ENCODE measurements at regions not wholly inside any gene's neighbourhood (a gene's known extent, or its start where the extent isn't known, plus 50 kb on each side); places are given as distances from the start of the nearest gene placed in this dataset.
"Not testable (repeated sequence)": the region's sequence is repeated elsewhere in the genome, so short reads cannot be mapped to it uniquely, and the experiment has no call there.

GRCh38 chr9:30630459-30630858 is 1754.0 kb upstream of the ACO1 start:
- DNase-seq = no peak

- DNase-seq = not testable (repeated sequence)
Observed at GRCh38 chr9:30646639-30647038, 1737.8 kb upstream of the ACO1 start.

- DNase-seq = no peak
Observed at GRCh38 chr9:30661925-30662324, 1722.5 kb upstream of the ACO1 start.

GRCh38 chr9:30670805-30671562 is 1713.5 kb upstream of the ACO1 start:
- DNase-seq = no peak

GRCh38 chr9:30673132-30673531 is 1711.3 kb upstream of the ACO1 start:
- no peak for DNase-seq

- DNase-seq = no peak
Observed at GRCh38 chr9:30676651-30677050, 1707.8 kb upstream of the ACO1 start.

GRCh38 chr9:30677221-30677620 is 1707.2 kb upstream of the ACO1 start:
- DNase-seq = no peak

GRCh38 chr9:30688801-30689200 is 1695.6 kb upstream of the ACO1 start:
- no peak for DNase-seq

GRCh38 chr9:30697958-30698357 is 1686.5 kb upstream of the ACO1 start:
- DNase-seq = no peak

- no peak for DNase-seq
Observed at GRCh38 chr9:30711591-30711990, 1672.9 kb upstream of the ACO1 start.

- DNase-seq = no peak
Observed at GRCh38 chr9:30713243-30713642, 1671.2 kb upstream of the ACO1 start.

GRCh38 chr9:30714389-30714788 is 1670.1 kb upstream of the ACO1 start:
- no peak for DNase-seq

GRCh38 chr9:30718483-30718882 is 1666.0 kb upstream of the ACO1 start:
- DNase-seq = no peak

- no peak for DNase-seq
Observed at GRCh38 chr9:30722065-30722464, 1662.4 kb upstream of the ACO1 start.

GRCh38 chr9:30723656-30724055 is 1660.8 kb upstream of the ACO1 start:
- no peak for DNase-seq

- DNase-seq = no peak
Observed at GRCh38 chr9:30732060-30732459, 1652.4 kb upstream of the ACO1 start.

GRCh38 chr9:30744871-30745270 is 1639.6 kb upstream of the ACO1 start:
- DNase-seq = no peak

- DNase-seq = no peak
Observed at GRCh38 chr9:30746589-30746988, 1637.9 kb upstream of the ACO1 start.

- no peak for DNase-seq
Observed at GRCh38 chr9:30757723-30758122, 1626.7 kb upstream of the ACO1 start.

GRCh38 chr9:30758726-30759446 is 1625.6 kb upstream of the ACO1 start:
- DNase-seq = no peak

GRCh38 chr9:30765318-30765717 is 1619.1 kb upstream of the ACO1 start:
- no peak for DNase-seq

GRCh38 chr9:30771163-30771708 is 1613.2 kb upstream of the ACO1 start:
- no peak for DNase-seq

GRCh38 chr9:30771760-30772159 is 1612.7 kb upstream of the ACO1 start:
- no peak for DNase-seq

- no peak for DNase-seq
Observed at GRCh38 chr9:30773427-30773826, 1611.0 kb upstream of the ACO1 start.

Data from NCI-H1105 (cell line).